HG03095 (cell line): ENCODE measurements at regions not wholly inside any gene's neighbourhood (a gene's known extent, or its start where the extent isn't known, plus 50 kb on each side); places are given as distances from the start of the nearest gene placed in this dataset.

ENCODE experiments used
- ATAC-seq: cut with Tn5 transposase; IDR thresholded peaks from one replicate; pipeline ENCODE4 v1.9.1; 2021; ENCODE audit warnings: moderate library complexity; ENCODE audit not compliant: unreplicated experiment

DNA sequence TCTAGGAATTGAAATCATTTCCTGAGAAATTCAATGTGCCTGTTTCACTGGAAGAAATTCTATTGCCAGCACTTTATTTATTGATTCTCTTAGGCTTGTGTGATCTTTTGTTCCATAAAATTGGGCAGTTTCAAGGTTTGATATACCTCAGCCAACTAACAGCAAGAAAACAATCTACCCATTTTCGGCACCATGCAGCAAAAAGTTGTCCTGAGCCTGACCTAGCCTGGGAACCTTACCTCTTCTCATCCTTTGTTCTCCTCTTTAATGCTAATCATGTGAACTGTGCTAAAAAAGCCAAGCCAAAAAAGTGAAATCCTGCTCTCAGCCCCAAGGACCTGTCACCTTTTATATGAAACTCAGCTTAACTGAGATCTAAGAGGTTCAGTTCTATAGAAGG is 477.3 kb downstream of the SUCLA2 start:
- no peak for ATAC-seq

DNA sequence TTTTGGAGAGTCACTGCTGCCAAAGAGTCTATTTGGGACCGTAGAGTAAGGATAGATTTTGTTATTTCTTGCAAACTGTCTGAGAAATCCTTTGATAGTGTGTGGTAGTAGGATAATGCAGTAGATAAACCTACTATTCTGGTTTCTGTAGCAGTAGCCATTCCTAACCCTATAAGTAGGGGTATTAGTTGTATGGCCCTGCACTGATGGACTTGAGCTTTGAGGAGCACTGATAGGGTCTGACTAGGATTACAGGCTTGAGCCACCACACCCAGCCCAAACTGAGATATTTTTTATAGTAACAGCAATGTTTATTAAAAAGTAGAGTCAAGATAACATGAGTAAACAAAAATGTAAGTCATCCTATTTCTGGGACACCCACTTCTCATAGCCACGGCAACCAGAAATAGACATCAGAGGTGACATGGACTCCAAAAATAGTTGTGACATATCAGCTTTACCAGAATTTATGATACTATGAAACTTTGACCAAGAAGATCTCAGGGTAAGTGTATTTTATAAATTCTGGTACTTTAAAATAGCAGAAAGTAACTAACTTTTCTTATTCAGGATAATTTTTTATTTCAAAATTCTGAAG is 479.1 kb downstream of the SUCLA2 start:
- ATAC-seq: no peak

DNA sequence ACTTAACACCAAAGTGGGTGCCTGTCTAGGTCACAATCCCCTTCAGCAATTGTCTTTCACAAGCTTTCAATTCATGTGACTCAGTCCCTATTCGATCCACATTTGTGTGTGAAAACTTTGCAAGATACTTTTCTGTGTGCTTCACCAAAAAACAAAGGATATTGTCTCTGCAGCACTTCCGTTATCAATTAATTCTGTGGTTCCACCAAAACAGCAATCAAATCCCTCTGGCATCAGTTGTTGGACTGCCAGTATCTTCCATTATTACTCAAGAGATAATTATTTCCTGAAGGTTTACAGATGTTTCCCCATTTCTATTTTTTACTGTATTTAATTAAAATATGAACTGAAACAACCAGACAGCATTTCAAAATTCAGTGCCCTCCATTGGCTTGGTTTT is 481.4 kb downstream of the SUCLA2 start:
- ATAC-seq: no peak

DNA sequence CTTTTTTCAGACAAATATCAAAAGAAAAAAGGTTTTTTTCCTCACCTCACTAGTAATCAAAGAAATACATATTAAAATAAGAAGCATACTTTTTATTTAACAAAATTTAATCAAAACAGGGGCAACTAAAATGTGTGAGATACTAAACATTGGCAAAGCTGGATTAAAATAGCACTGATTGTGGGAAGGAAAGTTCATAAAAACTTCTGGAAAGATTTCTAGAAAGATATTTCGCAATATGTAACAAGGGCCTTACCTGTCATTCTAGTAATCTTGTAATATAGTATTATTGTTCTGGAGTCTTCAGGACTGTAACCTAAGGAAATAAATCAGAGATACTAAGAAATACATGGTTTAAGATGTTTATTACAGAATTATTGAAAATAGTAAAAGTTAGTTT is 482.5 kb downstream of the SUCLA2 start:
- no peak for ATAC-seq

DNA sequence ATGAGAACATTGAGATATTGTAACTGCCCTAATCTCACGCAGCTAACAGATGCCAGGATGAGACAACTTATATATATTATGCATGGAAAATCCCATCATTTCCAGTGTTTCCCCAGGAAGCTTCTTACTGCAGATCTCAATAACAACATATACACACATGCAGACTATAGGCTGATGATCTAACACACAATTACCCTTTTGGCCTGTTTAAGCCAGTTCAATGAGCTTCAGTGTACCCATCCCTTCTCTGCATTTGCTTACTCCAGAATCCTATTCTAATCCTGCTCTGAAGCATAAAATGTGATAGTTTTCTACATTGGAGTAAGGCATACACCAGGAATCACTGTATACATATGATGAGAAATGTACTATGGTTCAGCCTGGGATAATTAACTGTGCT is 489.4 kb downstream of the SUCLA2 start:
- no peak for ATAC-seq

DNA sequence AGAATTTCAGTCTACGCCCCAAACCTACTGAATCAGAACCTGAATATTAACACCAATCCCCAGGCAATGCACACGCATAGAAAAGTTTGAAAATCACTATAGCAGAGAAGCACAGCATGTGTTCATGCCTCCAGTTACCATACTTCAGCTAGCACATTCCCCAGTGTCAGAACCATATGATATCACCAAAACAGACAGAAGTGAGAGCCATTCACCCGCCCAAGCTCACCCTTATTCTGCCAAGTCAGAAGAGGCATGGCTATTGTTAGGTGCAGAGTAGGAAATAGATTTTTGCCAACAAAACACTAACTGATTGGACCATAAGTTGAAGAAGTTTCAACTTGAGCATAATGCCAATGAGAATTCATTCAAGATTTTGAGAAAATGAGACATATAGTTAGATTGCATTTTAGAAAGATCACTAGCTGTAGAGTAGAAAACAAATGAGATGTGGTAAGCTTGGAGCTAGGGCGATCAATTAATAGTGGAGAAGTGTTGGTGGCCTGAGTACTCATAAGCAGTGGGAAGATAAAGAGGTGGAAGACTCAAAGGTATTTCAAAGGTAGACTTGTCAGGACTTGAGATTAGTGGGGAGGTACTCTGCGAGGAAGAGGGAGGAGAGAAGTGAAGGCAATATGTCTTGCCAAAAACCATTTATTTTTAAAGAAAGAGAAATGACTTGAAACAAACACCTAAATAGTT is 492.4 kb downstream of the SUCLA2 start:
- ATAC-seq: no peak

DNA sequence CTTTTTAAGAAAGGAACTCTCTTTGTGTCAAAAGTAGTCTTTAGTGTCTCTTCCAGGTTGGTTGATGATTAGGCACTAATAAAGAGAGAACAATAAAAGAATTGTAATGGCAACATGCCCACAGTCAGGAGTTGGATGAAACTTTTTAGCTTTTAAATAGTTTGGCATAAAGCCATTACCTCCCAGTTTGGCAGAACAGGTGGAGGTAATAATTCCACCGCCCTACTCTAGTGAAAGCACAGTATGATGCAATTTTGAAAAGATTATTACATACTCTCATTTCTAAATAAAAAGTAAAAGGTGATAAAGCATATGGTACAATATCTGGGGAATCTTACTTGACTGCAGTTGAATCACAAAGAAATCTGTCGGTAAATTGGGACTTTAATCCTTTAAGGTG is 497.6 kb downstream of the SUCLA2 start:
- no peak for ATAC-seq

DNA sequence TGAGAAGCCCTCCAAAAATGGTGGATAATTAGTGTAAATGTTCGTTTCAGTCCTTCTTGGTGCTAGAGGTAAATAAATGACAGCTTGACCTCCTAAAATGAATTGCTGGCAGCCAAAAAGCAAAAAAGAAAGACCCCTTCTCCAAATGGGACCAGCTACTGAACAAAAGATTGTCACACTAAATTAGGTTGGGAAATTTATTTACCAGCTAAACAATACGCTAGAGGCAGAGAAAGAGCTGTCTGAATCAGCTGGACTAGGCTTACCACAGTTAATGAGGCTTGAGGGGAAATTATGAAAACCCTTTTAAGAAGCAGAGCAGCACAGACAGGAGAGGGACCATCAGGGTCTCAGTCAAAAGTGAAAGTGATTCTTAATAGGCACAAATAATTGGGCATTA is 498.9 kb downstream of the SUCLA2 start:
- no peak for ATAC-seq

DNA sequence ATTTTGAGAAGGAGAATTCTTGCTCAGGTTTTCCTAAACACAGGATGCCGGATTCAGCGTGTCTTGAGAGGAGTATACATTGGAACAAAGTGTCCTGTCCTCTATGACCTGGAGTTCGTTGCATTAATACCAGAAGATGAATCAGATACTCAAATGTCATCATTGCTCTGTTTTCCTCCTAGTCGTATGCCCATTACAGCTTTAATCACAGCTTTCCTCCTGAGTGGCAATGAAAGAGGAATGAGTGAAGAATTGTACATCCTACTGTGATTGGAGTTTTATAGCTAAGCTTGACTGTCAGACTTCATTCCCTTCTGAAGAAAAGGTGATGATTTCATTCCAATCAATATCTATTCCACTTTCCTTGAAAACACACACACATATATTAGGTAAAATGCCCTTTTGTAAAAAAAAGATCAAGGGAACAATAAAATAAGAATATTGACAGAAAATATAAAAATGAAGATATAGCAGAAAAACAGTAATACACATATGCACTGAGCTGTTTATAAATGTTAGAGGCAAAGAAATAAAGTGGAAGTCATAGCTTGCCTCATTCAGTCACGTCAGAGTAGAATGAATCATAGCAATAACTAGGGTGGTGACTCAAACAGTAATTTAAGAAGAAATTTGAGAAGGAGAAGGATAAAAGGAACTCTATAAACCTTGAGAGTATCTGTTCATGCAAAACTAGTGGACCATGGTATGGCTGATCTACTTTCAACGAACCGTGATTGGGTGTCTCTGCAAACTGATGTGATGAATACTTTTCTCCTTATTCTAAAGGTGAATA is 501.5 kb downstream of the SUCLA2 start:
- ATAC-seq: no peak

DNA sequence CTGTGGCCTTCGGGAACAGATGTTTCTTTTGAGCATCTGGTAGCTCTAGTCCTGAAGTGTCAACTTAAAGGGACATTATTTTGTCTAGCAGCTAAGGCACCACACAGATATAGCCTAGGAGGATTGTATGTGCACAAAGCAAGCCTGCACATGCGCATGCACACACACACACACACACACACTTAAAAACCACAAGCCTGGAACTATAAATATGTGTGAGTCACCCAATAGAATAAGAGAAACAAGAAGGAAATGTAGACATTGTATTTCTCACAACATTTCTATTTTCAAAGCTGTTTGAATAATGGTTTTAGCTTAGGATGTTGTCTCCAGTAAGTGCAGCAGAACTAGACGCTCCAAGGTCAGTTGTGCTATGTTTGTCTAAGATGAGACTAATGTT is 516.5 kb downstream of the SUCLA2 start:
- no peak for ATAC-seq

DNA sequence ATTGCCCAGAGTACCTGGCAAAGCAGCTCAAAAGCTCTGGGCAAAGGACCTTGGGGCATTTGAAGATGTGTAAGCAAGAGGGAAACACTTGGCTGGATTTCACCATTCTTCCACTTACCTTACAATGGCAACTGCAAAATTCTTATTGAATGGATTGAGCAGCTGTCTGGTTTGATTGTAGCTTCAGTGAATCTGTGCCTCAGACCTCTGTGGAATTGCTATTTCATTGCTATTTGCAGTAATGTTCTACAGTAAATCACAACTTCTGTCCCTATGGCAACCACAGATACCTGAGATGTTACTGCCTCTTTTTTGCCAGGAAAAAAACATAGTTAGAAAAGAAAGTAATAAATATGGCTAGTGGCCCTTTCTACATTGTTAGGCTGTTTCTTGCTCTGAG is 519.5 kb downstream of the SUCLA2 start:
- ATAC-seq: no peak

DNA sequence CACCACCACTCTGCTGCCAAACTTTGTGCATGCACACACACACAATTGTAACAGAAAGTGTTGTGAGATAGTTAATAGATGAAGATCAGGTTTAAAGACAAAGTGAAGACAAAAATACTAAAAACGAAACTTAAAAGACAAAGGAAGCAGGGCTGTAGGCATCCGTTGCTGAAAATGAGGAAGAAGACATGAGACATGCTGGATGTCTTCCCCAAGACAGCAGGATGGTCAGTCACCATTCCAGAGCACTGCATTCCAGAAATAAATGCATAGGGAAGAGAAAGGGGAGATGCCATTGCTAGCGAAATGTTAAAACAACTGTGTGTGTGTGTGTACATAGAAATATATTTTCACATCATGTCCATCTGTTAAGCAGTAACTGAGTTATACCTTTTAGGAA is 520.1 kb downstream of the SUCLA2 start:
- no peak for ATAC-seq

DNA sequence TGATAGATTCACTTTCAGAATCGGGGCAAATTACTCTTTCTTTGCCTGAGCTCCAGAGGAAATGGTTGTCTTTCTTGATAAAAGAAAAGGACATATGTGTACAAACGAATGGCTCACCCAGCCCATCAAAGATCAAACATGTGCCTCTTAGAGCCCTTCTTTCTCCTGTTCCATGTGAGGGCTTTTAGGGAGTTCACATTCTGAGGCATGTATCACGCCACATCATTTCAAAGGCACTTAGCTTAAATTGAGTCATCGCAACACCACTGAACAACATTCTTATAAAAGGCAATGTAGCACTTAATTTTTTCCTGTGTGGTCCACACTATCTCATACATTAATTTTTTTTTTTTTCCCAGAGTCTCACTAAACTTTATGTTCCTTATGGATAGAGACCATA is 521.0 kb downstream of the SUCLA2 start:
- ATAC-seq: no peak

DNA sequence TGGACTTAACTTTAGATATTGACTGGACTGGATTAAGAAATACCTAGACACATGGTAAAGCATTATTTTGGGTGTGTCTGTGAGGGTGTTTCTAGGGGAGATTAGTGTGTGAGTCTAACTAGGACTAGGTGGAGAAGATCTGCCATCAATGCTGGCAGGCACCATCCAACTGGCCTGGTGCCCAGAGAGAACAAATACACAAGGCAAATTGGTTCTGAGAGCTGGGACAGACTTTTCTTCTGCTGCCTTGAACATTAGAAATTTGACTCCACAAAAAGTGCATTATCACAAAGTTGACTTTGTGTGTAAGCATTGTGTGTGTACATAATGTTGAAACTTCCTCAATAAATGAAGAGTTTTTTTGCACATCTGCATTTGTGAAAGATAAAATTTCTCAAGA is 522.1 kb downstream of the SUCLA2 start:
- ATAC-seq: no peak

DNA sequence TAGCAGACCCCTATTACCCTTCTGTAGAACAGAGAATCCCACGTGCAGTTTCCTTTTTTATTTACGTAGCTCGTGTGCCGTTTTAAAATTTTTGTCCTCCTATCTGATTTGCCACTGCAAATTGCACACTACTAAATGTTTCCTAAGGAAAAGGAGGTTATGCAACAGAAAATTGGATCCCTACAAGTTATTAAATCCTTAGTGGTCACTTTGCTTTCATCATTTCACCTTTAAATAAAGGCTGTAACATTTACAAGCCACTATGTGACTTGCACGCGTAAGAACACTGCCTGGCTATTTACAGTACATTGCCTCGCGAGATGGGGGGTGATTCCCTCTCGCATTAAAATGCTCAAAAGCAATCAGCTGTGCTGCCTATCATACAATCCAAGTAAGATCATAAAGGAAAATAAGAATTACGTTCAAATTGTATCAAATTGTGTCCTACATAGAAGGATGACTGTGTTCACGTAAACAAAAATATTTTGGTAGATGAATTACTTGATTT is 525.6 kb downstream of the SUCLA2 start:
- no peak for ATAC-seq

DNA sequence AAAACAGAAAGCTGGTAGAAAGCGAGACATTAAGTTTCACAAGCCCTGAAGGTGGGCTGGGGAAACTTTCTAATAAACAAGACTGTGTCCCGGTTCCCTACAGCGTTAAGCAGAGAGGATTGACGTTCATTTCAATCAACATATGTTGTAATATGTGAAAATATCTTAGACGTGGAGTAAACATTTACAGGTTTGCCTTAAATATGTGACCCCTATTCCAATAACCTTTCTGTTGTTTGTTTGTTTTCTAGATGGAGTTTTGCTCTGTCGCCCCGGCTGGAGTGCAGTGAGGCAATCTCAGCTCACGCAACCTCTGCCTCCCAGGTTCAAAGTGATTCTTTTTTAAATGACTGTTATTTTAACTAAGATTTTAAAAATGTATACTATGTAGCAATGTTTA is 526.2 kb downstream of the SUCLA2 start:
- no peak for ATAC-seq

DNA sequence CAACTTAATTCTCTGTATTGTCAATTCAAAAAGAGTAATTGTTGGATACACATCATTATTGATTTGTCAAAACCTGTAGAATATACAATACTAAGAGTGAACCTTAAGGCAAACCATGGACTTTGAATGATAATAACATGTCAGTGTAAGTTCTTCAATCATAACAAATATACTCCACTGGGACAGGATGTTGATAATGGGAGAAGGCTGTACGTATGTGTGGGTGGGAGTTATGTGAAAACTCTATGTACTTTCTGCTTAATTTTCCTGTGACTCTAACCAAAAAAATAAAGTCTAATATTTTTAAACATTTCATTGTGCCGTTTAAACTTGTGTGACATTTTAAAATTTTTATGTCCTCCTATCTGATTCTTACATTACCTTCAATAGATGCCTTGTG is 526.7 kb downstream of the SUCLA2 start:
- ATAC-seq: no peak

DNA sequence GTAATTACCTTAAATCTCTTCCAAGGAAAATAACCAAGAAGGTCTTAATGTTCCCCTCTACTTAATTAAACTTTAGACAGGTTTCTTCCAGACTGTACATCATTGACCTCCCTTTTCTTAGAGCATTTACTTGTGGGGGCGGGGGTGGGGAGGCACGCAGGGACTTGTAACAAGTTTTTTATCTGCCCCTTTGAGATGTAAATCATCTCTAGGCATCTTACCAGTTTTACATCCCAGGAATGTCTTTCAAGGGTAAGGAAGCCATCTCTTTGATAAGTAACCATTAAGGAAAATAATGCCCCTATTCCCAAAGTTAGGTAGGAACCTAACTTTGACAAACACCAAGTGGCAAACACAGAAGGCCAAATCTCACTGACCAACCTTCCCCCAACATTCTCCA is 528.6 kb downstream of the SUCLA2 start:
- no peak for ATAC-seq

DNA sequence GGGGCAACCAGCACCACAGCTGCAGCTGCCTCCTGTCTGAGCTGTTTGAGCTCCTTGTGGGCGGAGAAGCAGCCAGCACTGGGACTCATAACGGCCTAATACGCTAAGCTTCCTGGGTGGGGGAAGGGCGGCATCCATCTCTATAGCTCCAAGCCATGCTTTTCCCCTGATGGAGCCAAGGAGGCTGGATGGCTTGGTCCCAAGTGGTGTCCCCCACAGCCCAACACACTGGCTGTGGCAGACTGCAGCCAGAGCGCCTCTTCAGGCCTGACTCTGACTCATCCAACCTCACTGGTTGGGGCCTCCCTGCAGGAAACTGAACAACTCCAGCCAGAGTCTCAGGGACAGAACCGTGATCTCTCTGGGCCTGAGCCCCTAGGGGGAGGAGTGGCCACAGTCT is 537.3 kb downstream of the SUCLA2 start:
- no peak for ATAC-seq

DNA sequence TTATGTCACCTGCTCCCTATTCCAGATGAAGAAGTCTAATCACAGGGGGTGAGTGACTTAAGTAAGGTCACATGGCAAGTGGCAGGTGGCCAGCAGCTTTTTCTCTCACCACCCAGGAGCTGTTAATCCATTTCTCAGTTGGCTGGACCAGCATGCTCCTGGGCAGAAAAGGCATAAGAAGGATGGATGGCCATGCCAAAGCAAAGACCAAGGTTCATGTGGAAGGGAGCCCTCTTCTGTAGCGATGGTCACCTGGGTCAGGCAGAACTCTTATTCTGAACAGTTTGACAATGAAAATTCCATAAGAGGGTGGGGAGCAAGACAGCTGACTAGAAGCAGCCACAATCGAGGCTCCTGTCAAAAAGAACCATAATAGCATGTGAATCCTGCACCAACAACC is 538.1 kb downstream of the SUCLA2 start:
- no peak for ATAC-seq

DNA sequence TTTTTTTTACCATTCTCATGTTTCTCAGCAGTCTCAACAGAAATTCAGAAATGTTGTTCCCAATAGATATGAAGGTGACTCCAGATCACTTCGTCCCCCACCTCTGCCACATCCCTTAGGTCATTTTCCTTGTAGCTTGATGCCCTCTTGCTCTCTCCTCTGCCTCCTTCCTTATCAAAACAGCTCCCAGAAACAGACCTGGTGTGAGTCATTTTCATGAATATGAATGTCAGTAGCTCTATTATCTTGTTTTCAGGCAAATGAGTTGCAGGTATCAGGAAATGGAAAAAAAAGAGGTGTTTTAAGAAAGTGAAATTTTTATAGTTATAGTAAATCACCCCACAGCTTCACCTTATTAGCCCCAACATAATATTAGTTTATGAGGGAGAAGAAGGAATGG is 539.3 kb downstream of the SUCLA2 start:
- no peak for ATAC-seq

DNA sequence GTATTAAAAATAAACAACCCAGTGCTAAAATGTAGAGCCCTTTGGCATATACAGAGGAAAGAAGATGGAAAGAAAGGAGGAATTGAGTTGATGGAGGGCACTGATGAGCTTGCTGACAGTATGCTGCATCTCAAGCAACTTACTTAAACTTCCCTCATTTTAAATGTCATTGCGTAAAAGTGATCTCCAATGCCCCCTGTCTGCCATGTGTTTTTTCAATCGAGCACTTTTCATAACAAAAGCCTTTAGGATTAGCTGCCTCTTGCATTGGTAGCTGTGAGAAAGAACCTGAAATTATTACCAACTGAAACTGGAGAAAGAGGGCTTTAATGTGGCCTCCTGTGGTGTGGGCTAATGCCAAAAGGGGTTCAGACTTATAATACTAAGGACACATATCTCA is 541.6 kb downstream of the SUCLA2 start:
- no peak for ATAC-seq
